ENCODE measurements at regions not wholly inside any gene's neighbourhood (a gene's known extent, or its start where the extent isn't known, plus 50 kb on each side); places are given as distances from the start of the nearest gene placed in this dataset.

- DNase-seq (ENCODE audit: low spot score): no peak
Measured at GRCh38 chr4:79082997-79083396, 143.8 kb upstream of the PAQR3 start.

DNA sequence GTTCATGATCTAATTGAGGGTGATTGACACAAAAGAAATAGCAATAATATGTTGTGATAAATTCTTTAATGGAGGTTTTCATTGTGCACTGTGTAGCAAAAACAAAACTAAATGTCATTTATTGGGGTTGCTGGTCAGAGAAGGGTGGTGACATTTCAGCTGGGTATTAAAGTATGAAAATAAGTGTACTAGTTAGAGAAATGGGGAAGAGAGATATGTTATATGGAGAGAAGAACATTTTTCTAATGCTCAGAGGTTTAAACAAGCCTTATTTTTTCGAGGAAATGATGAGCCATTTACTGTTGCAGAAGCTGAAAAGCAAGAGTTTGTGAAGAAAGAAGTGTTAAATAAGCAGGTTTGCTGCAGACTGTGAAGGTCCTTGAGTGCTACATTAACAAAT lies 142.7 kb upstream of the PAQR3 start:
- no peak for DNase-seq (ENCODE audit: low spot score)

- DNase-seq (ENCODE audit: low spot score): no peak
Measured at GRCh38 chr4:79078339-79078738, 139.1 kb upstream of the PAQR3 start.

DNA sequence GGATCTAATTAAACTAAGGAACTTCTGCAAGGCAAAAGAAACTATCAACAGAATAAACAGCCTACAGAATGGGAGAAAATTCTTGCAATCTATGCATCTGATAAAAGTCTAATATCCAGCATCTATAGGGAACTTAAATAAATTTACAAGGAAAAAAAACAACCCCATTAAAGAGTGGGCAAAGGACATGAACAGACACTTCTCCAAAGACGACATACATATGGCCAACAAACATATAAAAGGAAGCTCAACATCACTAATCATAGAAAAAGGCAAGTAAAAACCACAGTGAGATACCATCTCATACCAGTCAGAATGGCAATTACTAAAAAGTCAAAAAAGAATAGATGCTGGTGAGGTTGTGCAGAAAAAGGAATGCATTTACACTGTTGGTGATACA lies 134.8 kb upstream of the PAQR3 start:
- no peak for DNase-seq (ENCODE audit: low spot score)

DNA sequence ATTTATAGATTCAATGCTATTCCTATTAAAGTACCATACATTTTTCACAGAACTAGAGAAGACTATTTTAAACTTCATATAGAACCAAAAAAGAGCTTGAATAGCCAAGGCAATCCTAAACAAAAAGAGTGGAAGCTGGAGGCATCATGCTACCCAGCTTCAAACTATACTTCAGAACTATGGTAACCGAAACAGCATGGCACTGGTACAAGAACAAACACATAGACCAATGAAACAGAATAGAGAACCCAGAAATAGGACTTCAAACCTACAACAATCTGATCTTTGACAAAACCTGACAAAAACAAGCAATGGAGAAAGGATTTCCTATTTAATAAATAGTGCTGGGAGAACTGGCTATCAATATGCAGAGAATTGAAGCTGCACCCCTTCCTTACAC lies 134.2 kb upstream of the PAQR3 start:
- no peak for DNase-seq (ENCODE audit: low spot score)

GRCh38 chr4:79065262-79065661 lies 126.0 kb upstream of the PAQR3 start:
- DNase-seq (ENCODE audit: low spot score): no peak

GRCh38 chr4:79064806-79065205 lies 125.6 kb upstream of the PAQR3 start:
- no peak for DNase-seq (ENCODE audit: low spot score)

DNA sequence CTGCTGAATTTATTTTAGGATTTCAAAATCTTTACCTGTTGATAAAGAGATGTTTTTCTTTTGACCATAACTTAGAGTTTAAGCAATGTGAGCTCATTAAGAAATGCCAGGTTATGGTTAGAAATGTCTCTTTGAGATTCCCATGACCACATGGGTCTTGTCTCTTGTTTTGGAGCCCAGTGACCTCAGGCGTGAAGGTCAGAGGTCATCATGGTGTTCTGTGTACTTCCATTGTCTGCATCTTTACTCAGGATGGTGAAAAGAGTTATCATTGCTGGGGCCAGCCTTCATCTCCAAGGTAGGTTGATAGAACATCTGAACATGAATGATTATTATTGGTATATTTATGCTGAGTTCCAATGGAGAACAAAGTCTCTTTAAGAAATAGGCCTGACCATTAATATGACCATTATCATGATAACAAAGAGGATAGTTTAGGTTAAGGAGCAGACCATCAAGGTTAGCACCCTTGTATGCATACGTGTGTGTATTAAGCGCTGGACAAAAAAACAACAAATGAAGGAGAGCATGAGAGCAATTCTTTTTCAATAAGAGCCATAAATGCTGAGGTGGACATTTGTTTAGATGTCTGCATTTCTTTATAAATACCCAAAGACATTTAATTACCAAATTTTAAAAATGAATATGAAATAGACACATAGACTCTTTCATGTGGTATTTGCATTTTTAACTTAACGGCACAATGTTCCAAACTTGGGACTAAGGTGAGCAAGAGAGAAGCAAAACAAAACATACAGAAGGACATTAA lies 120.6 kb upstream of the PAQR3 start:
- no peak for DNase-seq (ENCODE audit: low spot score)

DNA sequence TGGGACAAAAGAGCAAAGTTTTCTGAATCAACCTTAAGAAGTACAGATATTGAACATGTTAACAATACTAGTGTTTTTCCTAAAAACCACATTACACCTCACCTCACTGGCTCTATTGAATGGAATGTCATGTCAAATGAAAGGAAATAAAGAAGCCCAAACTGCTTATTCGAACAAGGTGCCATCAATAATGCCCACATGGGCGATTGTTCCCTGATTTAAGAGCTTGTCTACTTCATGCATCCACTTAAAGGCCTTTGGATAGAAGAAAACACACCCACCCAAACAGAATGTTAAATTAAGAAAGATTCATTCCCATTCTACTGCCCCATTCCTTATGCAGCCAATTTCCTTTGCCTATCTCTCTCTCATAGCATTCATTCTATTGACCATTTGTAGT lies 118.5 kb upstream of the PAQR3 start:
- no peak for DNase-seq (ENCODE audit: low spot score)

GRCh38 chr4:79053754-79054153 lies 114.5 kb upstream of the PAQR3 start:
- DNase-seq (ENCODE audit: low spot score): no peak

GRCh38 chr4:79050541-79050880 lies 111.3 kb upstream of the PAQR3 start:
- no peak for DNase-seq (ENCODE audit: low spot score)

- no peak for DNase-seq (ENCODE audit: low spot score)
Measured at GRCh38 chr4:79049840-79050540, 110.8 kb upstream of the PAQR3 start.

DNA sequence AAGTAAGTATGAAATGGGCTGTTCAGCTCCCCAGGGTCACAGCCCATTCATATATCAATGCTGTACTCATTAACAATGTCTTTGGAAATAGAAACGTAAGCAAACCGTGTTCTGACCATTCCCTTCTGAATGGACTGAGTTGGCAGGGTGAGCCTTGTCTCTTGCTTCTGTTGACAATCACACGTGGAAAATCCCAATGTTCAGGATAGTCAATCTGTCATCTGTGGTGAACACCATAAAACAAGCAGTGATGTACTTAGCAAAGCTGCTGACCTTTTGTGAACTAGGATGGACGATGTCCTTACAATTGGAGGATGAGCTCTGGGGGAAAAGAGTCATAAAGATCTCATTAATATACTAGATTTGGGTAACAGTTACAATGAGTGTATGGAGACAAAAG lies 109.6 kb upstream of the PAQR3 start:
- DNase-seq (ENCODE audit: low spot score): no peak

DNA sequence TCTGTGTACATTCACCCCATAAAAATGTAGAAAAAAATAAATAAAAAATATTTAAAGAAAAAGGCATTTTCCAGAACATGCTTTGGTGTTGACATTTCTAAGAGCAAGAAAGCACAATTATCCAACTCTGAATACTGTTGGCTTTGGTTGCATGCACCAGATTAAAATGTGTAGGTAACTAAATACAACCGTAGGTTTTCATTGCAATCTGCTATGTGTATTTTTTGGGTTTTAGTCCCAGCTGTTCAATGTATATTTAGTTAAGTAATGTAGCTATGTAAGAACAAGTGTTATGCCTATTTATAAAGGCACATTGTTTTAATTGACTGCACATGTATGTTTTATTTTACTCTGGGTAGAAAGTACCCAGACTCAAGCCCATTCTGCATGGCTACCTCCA lies 108.1 kb upstream of the PAQR3 start:
- DNase-seq (ENCODE audit: low spot score): no peak

GRCh38 chr4:79046016-79046592 lies 106.9 kb upstream of the PAQR3 start:
- no peak for DNase-seq (ENCODE audit: low spot score)

GRCh38 chr4:79044141-79044659 lies 105.0 kb upstream of the PAQR3 start:
- no peak for DNase-seq (ENCODE audit: low spot score)

- no peak for DNase-seq (ENCODE audit: low spot score)
Measured at GRCh38 chr4:79043138-79043537, 103.9 kb upstream of the PAQR3 start.

GRCh38 chr4:79042079-79042674 lies 102.9 kb upstream of the PAQR3 start:
- DNase-seq (ENCODE audit: low spot score): peak; percentile 4

GRCh38 chr4:79034544-79034943 lies 95.3 kb upstream of the PAQR3 start:
- no peak for DNase-seq (ENCODE audit: low spot score)

- DNase-seq (ENCODE audit: low spot score): no peak
Measured at GRCh38 chr4:79030973-79031372, 91.7 kb upstream of the PAQR3 start.

- DNase-seq (ENCODE audit: low spot score): no peak
Measured at GRCh38 chr4:79027656-79028055, 88.4 kb upstream of the PAQR3 start.

DNA sequence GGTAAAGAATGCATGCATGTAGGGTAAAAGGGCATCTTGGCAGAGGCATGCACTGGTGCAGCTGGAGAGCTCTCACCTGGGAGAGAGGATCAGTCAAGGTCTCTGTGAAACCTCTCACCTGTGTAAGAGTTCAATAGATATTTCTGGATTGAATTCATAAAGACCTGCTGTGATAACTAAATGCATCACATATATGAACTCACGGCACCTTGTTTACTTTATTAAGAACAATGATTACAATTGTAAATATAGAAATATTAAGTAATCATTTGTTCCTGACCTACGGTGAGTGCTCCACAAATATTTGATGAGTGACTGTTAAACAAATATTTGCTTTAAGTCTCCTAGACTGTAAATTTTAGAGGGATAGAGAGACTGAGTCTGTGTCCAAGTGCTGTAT lies 85.9 kb upstream of the PAQR3 start:
- DNase-seq (ENCODE audit: low spot score): no peak

Data from hepatic stellate cell (primary cell).